ENCODE measurements at regions not wholly inside any gene's neighbourhood (a gene's known extent, or its start where the extent isn't known, plus 50 kb on each side); places are given as distances from the start of the nearest gene placed in this dataset.

- TF ChIP-seq CTCF (IDR thresholded peaks at IDR 0.05) (no peak), POLR2AphosphoS5 (IDR thresholded peaks at IDR 0.05) (no peak)
Measured at GRCh38 chr11:134537941-134538340, 125.9 kb upstream of the B3GAT1 start.
